Lung (tissue), 11 donors: ENCODE measurements at regions not wholly inside any gene's neighbourhood (a gene's known extent, or its start where the extent isn't known, plus 50 kb on each side); places are given as distances from the start of the nearest gene placed in this dataset.

Experiments used
- ATAC-seq: fragments of 200-7000 bp; cut with Tn5 transposase; one replicate; pipeline ENCODE4 v1.9.1; 2020; ENCODE audit warnings: moderate number of reproducible peaks; ENCODE audit not compliant: insufficient read depth, low FRiP score
- DNase-seq, 3 donors: peaks; one replicate each; pipeline ENCODE4 v3.0.0-alpha.2; 2013 to 2017
- H3K27ac ChIP-seq, 2 donors: one replicate each; pipeline ENCODE4 v1.5.1; 2013; ENCODE audit warnings: mild to moderate bottlenecking in 2 of 2, moderate library complexity in 2 of 2, control low read depth in 1 of 2, inconsistent platforms in 1 of 2, low read depth in 1 of 2, low read length in 1 of 2
- H3K27me3 ChIP-seq, 3 donors: one replicate each; pipeline ENCODE4 v1.5.1; 2013; ENCODE audit warnings: low read length in 2 of 3; ENCODE audit not compliant: control insufficient read depth in 3 of 3, insufficient read depth in 3 of 3
- H3K36me3 ChIP-seq, 4 donors: one replicate each; pipeline ENCODE4 v1.5.1; 2013; ENCODE audit warnings: low read length in 4 of 4, mild to moderate bottlenecking in 1 of 4, moderate library complexity in 1 of 4; ENCODE audit not compliant: control insufficient read depth in 4 of 4, insufficient read depth in 4 of 4
- H3K4me1 ChIP-seq, 5 donors: one replicate each; pipeline ENCODE4 v1.5.1; 2013; ENCODE audit warnings: low read length in 5 of 5, mild to moderate bottlenecking in 2 of 5, moderate library complexity in 1 of 5; ENCODE audit not compliant: control insufficient read depth in 5 of 5, insufficient read depth in 5 of 5
- H3K4me3 ChIP-seq: one replicate; pipeline ENCODE4 v1.5.1; 2013; ENCODE audit warnings: mild to moderate bottlenecking, control low read depth, moderate library complexity
- H3K9ac ChIP-seq, 2 donors: one replicate each; pipeline ENCODE4 v1.5.1; 2013; ENCODE audit warnings: low read length in 2 of 2, control low read depth in 1 of 2; ENCODE audit not compliant: insufficient read depth in 1 of 2
- H3K9me3 ChIP-seq, 4 donors: one replicate each; pipeline ENCODE4 v1.5.1; 2013; ENCODE audit warnings: low read length in 3 of 4, mild to moderate bottlenecking in 1 of 4, moderate library complexity in 1 of 4; ENCODE audit not compliant: control insufficient read depth in 4 of 4, insufficient read depth in 3 of 4
- WGBS, 2 donors: extraction: QIAGEN DNeasy Blood & Tissue Kit; methylation state at CpG; one replicate each; pipeline ENCODE4 v1.1.7; 2013; 5-methylcytosine and 5-hydroxymethylcytosine counted together
- TF ChIP-seq, protein P1 (sequence below): IDR thresholded peaks from 2 replicates; pipeline ENCODE4 v1.5.1; 2012; ENCODE audit warnings: mild to moderate bottlenecking; ENCODE audit errors: control extremely low read depth, extremely low read depth
- donor health status: control.
- donor health status: control.
- donor health status: Bipolar disorder and iron deficiency.
- donor health status: healthy.
- donor health status: DM: yes; HTN: yes; CAD: no.

DNA sequence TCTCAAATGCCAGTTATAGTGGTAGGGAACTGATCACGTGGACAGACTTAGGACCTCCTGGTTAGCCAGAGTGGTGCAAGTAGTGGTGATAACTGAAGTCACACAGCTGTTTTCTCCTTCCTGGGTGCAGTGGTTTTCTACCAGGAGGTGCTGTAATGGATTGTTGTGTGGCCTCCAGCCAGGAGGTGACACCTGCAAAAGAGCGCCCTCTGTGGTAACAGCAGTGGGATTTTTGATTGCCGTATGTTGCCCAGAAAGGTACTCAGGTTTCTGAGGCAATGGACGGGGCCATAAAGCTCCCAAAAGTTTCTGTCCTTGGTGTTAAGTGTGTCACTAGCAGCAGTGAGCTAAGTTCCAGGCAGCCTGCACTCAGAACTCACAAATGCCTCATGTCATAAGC, 1358.1 kb upstream of the DDX18 start:
- no peaks in the 10 kb centered on the region for H3K4me1 ChIP-seq
- 89 to 91% methylated on average over 4 of the region's 4 CpGs for WGBS, 2 donors
- no peaks in the 10 kb centered on the region for H3K36me3 ChIP-seq
- H3K27ac ChIP-seq: no peak overlapping the region
- DNase-seq (no peak), ATAC-seq (no peak)
- H3K27me3 ChIP-seq: no peaks in the 10 kb centered on the region
- no peak overlapping the region for H3K9ac ChIP-seq
- peaks cover 0 to 12% (median 7%) of the 10 kb centered on the region in 4 donors for H3K9me3 ChIP-seq
- no peak overlapping the region for H3K4me3 ChIP-seq
- TF ChIP-seq, protein P1, sequence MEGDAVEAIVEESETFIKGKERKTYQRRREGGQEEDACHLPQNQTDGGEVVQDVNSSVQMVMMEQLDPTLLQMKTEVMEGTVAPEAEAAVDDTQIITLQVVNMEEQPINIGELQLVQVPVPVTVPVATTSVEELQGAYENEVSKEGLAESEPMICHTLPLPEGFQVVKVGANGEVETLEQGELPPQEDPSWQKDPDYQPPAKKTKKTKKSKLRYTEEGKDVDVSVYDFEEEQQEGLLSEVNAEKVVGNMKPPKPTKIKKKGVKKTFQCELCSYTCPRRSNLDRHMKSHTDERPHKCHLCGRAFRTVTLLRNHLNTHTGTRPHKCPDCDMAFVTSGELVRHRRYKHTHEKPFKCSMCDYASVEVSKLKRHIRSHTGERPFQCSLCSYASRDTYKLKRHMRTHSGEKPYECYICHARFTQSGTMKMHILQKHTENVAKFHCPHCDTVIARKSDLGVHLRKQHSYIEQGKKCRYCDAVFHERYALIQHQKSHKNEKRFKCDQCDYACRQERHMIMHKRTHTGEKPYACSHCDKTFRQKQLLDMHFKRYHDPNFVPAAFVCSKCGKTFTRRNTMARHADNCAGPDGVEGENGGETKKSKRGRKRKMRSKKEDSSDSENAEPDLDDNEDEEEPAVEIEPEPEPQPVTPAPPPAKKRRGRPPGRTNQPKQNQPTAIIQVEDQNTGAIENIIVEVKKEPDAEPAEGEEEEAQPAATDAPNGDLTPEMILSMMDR: no peak

DNA sequence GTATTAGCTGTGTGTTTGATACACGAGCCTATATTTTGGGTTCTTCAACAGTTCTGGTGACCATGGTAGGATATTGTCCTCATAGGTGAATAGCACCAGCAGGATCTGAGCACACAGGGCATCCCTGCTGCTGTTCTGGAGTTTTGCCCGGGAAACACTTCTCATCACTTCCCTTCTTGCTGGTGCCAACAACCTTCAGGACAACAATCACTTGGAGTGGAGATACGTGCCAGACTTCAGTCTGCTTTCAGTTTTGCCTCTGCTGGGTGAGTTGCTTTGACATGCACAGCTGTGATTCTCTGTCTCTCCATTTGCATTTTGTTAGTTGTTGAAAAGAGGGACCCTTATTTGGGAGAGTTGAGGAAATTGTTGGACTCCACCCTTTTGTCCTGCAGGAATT, 1347.2 kb upstream of the DDX18 start:
- TF ChIP-seq, protein P1: no peak
- no peaks in the 10 kb centered on the region for H3K36me3 ChIP-seq
- H3K9ac ChIP-seq: no peak overlapping the region
- WGBS, 2 donors: 46 to 61% methylated on average over 3 of the region's 3 CpGs
- H3K4me3 ChIP-seq: no peak overlapping the region
- no peaks in the 10 kb centered on the region for H3K27me3 ChIP-seq
- H3K4me1 ChIP-seq: no peaks in the 10 kb centered on the region
- DNase-seq (peak in 1 of 3 donors; percentile 4), ATAC-seq (no peak)
- peaks cover 0 to 9% (median 3%) of the 10 kb centered on the region in 4 donors for H3K9me3 ChIP-seq
- H3K27ac ChIP-seq: no peak overlapping the region

DNA sequence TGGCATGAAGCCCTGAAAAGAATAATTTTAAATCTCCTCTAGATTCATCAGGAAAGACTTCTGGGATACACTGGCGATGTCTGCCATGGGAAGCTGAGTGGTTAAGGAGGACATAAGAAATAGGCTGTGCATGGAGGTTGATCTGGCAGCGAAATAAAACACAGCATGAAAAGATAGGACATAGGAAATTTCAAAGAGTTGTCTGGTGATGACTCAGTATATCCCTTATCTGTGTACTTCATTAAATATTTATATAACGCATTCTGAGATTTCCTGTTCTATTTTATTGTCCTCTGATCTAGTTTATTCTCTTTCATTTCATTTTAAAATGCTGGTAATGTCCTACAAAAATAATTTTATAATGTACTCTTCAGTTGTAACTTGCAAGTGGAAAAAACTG, 1337.3 kb upstream of the DDX18 start:
- no peak overlapping the region for H3K9ac ChIP-seq
- no peak overlapping the region for H3K4me3 ChIP-seq
- H3K27ac ChIP-seq: no peak overlapping the region
- no peaks in the 10 kb centered on the region for H3K36me3 ChIP-seq
- ATAC-seq: no peak
- TF ChIP-seq, protein P1: no peak
- 62 to 84% methylated on average over 3 of the region's 3 CpGs for WGBS, 2 donors
- H3K9me3 ChIP-seq: peaks cover 0 to 3% (median 0%) of the 10 kb centered on the region in 4 donors
- DNase-seq: peak in 1 of 3 donors; percentile 2
- no peaks in the 10 kb centered on the region for H3K4me1 ChIP-seq
- H3K27me3 ChIP-seq: no peaks in the 10 kb centered on the region

DNA sequence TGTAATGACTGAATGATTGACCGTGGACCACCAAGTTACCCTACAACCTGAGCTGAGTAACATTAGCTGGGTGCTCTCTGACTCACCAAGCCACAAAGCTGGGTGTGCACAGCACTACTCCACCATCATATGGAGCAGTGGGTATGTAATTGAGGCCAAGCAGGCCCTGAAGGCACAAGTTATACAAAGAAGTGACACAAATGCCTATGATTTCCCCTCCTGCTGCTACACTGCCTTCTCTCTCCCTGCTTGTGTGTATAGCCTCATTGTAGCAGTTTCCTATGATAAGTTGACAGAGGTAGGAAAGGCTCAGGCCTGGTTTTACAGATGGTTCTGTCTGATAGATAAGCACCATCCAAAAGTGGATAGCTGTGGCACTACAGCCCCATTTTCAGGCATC, 1327.2 kb upstream of the DDX18 start:
- Histone ChIP-seq H3K4me3 (no peak overlapping the region), H3K9me3 (peaks cover 0 to 15% (median 4%) of the 10 kb centered on the region in 4 donors), H3K27ac (no peak overlapping the region), H3K27me3 (no peaks in the 10 kb centered on the region), H3K9ac (no peak overlapping the region), H3K4me1 (no peaks in the 10 kb centered on the region), H3K36me3 (no peaks in the 10 kb centered on the region)
- TF ChIP-seq, protein P1: no peak
- WGBS, 2 donors: 74 to 81% methylated on average over 1 of the region's 1 CpG
- ATAC-seq (no peak), DNase-seq (no peak)
